GM18508 (cell line): ENCODE measurements at regions not wholly inside any gene's neighbourhood (a gene's known extent, or its start where the extent isn't known, plus 50 kb on each side); places are given as distances from the start of the nearest gene placed in this dataset.
"Not testable (repeated sequence)": the region's sequence is repeated elsewhere in the genome, so short reads cannot be mapped to it uniquely, and the experiment has no call there.

Experiments used
- ATAC-seq: cut with Tn5 transposase; IDR thresholded peaks from one replicate; pipeline ENCODE4 v1.9.1; 2021; ENCODE audit warnings: moderate number of reproducible peaks; ENCODE audit not compliant: insufficient read depth, unreplicated experiment

- ATAC-seq = no peak
Measured at GRCh38 chr6:118719351-118720124, 68.1 kb upstream of the CEP85L start.

GRCh38 chr6:118718903-118719302 is 67.5 kb upstream of the CEP85L start:
- no peak for ATAC-seq

- ATAC-seq = no peak
Measured at GRCh38 chr6:118718297-118718696, 66.9 kb upstream of the CEP85L start.

- no peak for ATAC-seq
Measured at GRCh38 chr6:118717106-118717505, 65.7 kb upstream of the CEP85L start.

GRCh38 chr6:118715907-118716306 is 64.5 kb upstream of the CEP85L start:
- not testable (repeated sequence) for ATAC-seq

- no peak for ATAC-seq
Measured at GRCh38 chr6:118715376-118715775, 64.0 kb upstream of the CEP85L start.

- ATAC-seq = no peak
Measured at GRCh38 chr6:118714756-118715155, 63.4 kb upstream of the CEP85L start.

GRCh38 chr6:118712969-118713368 is 61.6 kb upstream of the CEP85L start:
- ATAC-seq = no peak

- ATAC-seq = no peak
Measured at GRCh38 chr6:118710616-118711015, 59.2 kb upstream of the CEP85L start.

GRCh38 chr6:118709859-118710350 is 58.5 kb upstream of the CEP85L start:
- peak; percentile 91 for ATAC-seq

- ATAC-seq = no peak
Measured at GRCh38 chr6:118708744-118709143, 57.4 kb upstream of the CEP85L start.

GRCh38 chr6:118708055-118708454 is 56.7 kb upstream of the CEP85L start:
- ATAC-seq = no peak

- no peak for ATAC-seq
Measured at GRCh38 chr6:118706702-118707101, 55.3 kb upstream of the CEP85L start.

- ATAC-seq = no peak
Measured at GRCh38 chr6:118705544-118706491, 54.4 kb upstream of the CEP85L start.

GRCh38 chr6:118704915-118705314 is 53.5 kb upstream of the CEP85L start:
- no peak for ATAC-seq

GRCh38 chr6:118701260-118701659 is 49.9 kb upstream of the CEP85L start:
- not testable (repeated sequence) for ATAC-seq
